ENCODE measurements at regions not wholly inside any gene's neighbourhood (a gene's known extent, or its start where the extent isn't known, plus 50 kb on each side); places are given as distances from the start of the nearest gene placed in this dataset.
"Not testable (repeated sequence)": the region's sequence is repeated elsewhere in the genome, so short reads cannot be mapped to it uniquely, and the experiment has no call there.

- DNase-seq = no peak
Observed at GRCh38 chr5:71771191-71771590, 52.1 kb downstream of the CARTPT start.

DNA sequence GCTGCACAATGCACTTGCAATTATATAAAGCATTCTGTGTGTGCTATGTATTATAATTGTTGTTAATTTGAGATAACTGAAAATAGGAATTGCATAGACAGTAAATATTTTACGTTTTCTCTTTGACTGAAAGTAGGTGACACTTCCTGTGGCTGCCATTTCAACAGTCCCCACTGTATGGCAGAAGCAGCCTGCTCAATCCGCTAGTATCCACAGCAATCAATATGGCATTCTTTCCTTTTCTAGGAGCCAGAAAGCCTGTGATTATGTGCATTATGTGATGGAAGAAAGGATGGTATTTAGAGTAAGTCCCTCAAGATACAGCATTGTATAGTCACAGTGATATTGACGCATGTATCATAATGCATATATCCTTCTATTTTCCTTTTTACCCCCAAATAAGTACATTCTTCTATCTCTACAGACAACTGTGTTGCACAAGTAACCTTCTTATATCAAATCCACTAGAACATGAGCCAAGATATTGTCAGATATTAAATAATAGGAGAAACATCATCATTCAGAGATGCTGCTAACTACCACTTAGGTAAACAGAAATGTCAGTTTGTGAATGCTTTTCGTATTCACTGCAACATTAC is 59.7 kb downstream of the CARTPT start:
- no peak for DNase-seq

- no peak for DNase-seq
Observed at GRCh38 chr5:71780597-71780996, 61.5 kb downstream of the CARTPT start.

GRCh38 chr5:71782393-71782770 is 63.3 kb downstream of the CARTPT start:
- DNase-seq = no peak

DNA sequence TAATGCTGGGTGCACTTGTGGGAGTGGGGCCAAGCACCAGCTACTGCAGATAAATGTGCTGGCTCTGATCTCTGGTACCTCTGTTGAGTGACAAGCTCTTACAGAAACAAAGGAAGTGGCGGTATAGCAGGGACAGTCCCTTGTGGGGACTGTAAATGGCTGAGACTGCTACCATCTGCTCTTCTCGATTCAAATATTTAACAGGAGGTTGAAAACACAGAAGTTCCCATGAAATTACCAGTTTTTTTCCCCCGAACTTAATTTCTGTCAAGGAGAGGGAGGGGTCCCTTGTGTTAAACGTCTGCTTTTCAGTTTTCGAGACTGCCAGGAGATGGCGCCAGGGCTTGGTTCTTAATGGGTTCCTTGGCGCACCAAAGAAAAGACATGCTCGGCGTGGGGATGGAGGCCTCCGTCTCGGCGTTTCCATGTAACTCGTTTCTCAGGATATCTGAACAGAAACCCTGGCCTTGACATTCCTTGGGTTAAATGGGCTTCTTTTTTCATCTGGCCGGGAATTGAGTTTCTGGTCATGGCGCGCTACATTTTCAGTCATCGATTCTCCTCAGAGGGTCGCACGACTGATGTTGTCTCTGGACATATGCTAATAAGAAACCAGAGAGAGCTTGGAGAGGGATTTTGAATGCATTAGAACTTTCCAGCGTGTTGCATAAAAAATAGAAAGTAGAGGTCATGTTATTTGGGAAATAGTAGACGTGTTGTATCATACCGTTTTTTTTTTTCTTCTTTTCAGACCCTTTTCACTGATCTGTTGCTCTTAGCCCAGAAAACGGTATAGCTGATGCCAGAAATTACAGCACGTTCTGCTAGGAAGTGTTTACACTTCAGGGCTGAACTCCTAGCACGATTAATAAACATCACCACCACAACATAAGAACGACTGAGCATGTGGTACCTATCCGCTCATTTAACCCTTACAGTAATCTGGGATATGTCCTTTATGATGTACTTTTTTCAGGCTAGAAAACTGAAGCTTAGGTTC is 64.0 kb downstream of the CARTPT start:
- no peak for DNase-seq

- no peak for DNase-seq
Observed at GRCh38 chr5:71783891-71784290, 64.8 kb downstream of the CARTPT start.

DNA sequence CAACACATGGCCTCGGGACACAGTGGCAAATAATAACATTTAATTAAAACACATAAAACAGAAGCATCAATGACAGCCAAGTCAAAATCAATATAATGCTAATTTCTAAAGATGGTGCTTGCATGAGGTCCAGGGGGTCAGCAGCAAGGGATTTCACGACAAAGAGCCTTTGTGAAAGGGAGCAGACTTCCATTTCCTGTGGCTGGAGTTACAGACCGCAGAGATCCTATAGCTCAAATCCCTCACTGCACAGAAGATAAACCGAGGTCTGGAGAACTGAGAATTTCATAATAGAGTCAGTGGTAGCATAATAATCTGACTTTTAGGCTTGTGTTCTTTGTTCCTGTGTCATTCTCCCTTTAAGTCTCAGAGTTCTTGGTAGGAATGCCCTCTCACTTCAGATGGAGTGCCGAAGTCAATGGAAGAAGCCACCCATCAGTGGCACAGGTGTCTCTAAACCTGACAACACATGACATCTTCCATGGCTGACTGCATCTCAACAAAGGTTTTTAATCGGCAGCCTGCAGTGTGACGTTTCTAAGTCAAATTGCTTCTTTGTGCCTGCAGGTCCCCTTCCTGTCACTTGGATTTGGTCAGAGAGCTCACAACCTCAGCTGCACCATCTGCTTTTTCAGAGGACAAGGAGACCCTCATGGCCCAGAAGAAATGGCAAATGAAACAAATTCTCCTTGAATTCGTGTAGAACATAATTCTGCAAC is 67.4 kb downstream of the CARTPT start:
- no peak for DNase-seq

- DNase-seq = no peak
Observed at GRCh38 chr5:71788794-71789193, 69.7 kb downstream of the CARTPT start.

DNA sequence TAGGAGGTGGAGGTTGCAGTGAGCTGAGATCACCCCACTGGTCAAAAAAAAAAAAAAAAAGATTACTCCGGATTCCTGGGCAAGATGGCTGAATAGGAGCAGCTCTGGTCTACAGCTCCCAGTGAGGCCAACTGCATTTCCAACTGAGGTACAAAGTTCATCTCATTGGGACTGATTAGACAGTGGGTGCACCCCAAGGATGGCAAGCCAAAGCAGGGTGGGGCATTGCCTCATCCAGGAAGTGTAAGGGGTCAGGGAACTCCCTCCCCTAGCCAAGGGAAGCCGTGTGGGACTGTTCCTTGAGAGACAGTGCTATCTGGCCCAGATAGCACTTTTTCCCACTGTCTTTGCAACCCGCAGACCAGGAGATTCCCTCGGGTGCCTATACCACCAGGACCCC is 70.7 kb downstream of the CARTPT start:
- DNase-seq = no peak

DNA sequence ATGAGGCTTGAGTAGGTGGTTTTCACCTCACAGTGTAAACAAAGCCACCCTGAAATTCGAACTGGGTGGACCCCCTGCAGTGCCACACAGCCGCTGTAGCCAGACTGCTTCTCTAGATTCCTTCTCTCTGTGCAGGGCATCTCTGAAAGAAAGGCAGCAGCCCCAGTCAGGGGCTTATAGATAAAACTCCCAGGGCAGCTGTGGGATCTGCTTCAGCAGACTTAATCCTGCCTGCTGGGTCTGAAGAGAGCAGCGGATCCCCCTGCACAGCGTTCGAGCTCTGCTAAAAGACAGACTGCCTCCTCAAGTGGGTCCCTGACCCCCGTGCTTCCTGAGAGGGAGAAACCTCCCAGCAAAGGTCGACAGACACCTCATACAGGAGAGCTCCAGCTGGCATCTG is 71.4 kb downstream of the CARTPT start:
- DNase-seq = no peak

DNA sequence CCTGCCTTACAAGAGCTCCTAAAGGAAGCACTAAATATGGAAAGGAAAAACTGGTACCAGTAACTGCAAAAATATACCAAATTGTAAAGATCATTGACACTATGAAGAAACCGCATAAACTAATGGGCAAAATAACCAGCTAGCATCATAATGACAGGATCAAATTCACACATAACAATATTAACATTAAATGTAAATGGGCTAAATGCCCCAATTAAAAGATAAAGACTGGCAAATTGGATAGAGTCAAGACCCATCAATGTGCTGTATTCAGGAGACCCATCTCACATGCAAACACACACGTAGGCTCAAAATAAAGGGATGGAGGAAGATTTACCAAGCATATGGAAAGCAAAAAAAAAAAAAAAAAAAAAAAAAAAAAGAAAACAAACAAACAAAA is 73.0 kb downstream of the CARTPT start:
- DNase-seq = not testable (repeated sequence)

- DNase-seq = no peak
Observed at GRCh38 chr5:71794061-71794695, 75.1 kb downstream of the CARTPT start.

DNA sequence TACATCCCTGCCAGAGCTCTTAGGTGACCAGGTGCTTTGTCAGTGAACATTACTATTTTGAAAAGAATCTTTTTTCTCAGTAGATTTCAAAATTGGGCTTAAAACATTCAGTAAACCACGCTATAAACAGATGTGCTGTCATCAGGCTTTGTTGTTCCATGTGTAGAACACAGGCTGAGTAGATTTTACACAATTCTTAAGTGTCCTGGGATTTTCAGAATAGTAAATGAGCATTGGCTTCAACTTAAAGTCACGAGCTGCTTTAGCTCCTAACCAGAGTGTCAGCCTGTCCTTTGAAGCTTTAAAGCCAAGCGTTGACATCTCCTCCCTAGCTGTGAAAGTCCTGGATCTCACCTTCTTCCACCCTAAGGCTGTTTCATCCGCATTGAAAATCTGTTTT is 83.6 kb downstream of the CARTPT start:
- DNase-seq = no peak

GRCh38 chr5:71806711-71807110 is 87.6 kb downstream of the CARTPT start:
- no peak for DNase-seq

GRCh38 chr5:71807909-71808308 is 88.8 kb downstream of the CARTPT start:
- no peak for DNase-seq

GRCh38 chr5:71809446-71809845 is 90.4 kb downstream of the CARTPT start:
- DNase-seq = no peak

DNA sequence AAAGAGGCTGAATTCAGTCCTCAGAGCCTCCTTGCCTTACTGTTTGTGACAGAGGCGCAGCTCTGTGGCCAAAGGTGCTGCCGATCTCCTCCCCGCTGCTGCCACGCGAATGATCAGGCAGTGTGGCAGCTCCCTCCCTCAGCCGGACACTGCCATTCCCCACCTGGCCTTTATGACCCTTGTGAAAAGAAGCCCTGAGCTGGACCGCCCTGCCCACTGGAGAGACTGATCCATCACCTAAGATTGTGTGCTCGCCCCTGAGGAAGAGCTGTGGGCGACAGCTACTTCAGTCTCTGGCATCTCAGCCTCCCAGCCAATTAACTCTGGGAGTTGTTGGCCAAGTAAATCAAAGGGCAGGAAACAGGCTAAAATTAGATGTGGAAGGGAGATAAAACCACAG is 90.9 kb downstream of the CARTPT start:
- no peak for DNase-seq

DNA sequence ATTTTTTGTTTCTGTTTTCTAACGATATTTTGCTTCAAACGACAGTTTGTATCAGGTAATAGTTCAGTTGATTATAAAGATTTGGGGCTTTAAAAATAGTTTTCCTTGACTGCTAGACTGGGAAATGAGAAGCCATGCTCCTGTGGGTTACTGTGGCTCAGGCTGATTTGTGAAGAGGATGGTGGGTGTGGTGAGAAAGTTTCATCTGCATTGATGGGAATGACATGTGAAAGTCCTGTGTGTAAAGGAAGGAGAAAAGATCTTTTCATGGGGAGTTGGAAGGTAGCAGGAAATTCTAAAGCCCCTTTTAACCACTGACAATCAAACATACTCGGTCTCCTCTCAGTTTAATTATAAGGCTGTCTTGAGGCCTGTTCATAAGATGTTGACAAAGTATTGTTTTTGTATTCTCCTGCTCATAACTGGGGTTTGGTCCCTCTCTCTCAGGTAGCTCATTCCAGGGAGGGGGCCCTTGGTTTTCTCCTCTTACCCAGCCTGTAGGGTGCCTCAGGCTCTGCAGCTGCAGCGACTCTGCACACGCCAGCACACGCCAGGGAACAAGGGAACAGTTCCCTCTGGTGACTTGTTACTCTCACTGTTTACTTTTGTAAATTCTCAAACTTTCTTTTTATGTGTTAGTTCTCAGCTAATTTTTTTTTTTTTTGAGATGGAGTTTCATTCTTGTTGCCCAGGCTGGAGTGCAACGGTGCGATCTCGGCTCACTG is 91.6 kb downstream of the CARTPT start:
- no peak for DNase-seq

GRCh38 chr5:71811779-71812178 is 92.7 kb downstream of the CARTPT start:
- DNase-seq = no peak

DNA sequence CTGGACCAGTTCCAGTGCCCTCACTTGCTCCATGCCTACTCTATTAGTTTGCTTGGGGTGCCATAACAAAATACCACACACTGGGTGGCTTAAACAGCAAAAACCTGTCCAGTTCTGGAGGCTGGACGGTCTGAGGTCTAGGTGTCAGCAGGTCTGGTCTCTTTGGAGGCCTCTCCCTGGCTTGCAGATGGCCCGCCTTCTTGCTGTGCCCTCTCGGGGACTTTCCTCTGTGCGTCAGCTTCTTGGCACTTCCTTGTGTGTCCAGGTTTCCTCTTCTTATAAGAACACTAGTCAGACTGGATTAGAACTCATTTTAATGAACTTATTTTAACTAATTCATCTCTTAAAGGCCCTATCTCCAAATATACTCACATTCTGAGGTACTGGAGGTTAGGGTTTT is 97.2 kb downstream of the CARTPT start:
- no peak for DNase-seq

- DNase-seq = no peak
Observed at GRCh38 chr5:71817891-71818290, 98.8 kb downstream of the CARTPT start.

DNA sequence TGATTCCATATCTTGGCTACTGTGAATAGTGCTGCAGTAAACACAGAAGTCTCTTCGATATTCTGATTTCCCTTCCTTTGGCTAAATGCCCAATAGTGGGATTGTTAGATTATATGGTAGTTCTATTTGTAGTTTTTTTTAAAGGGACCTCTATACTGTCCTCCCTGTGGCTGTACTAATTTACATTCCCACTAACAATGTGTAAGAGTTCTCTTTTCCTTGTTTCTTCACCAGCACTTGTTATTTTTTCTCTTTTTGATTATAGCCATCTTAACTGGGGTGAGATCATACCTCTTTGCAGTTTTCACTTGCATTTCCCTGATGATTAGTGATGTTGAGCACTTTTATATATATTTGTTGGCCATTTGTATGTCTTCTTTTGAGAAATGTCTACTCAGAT is 102.0 kb downstream of the CARTPT start:
- DNase-seq = no peak

GRCh38 chr5:71822065-71822464 is 103.0 kb downstream of the CARTPT start:
- not testable (repeated sequence) for DNase-seq
